HepG2 (cell line): ENCODE measurements at regions not wholly inside any gene's neighbourhood (a gene's known extent, or its start where the extent isn't known, plus 50 kb on each side); places are given as distances from the start of the nearest gene placed in this dataset.

Source experiments
- ATAC-seq: fragments of 200-7000 bp; cut with Tn5 transposase; 3 replicates; pipeline ENCODE4 v1.9.1; 2020; ENCODE audit warnings: mild to moderate bottlenecking, moderate library complexity
- BruUV-seq: library from RNA; stranded (reverse); fragments of 400-500 nt; replicated peaks from 2 replicates; lab custom pipeline; 2021; lab: Mats Ljungman, UMichigan
- CTCF ChIA-PET: fragments of 300-600 bp; formaldehyde crosslinking; extraction: SDS; loops from one replicate; lab custom pipeline; 2021; ENCODE audit warnings: low total read pairs, inconsistent platforms, low intra/inter-chr PET ratio; lab: Yijun Ruan, JAX
- POLR2A ChIA-PET: fragments of 350-600 bp; sonication (Branson Sonifier 250); formaldehyde crosslinking; loops from one replicate; lab custom pipeline; 2020; ENCODE audit warnings: antibody characterized with exemption, inconsistent platforms; lab: Yijun Ruan, JAX
- DNase-seq: peaks from one replicate; pipeline ENCODE4 v3.0.0-alpha.2; 2015; ENCODE audit warnings: low spot score
- FAIRE-seq: peaks from 3 replicates; lab custom pipeline; 2011; peaks lifted over from hg19 to GRCh38; lab: Jason Lieb, UNC
- H2AFZ ChIP-seq: one replicate; pipeline ENCODE4 v1.6.1; 2011; ENCODE audit warnings: low read length, inconsistent platforms
- H3K27ac ChIP-seq: fragments of 300-600 bp; 3 replicates; pipeline ENCODE4 v1.8.0; 2011; ENCODE audit warnings: mixed run types, mild to moderate bottlenecking, mixed read lengths, low read length, inconsistent platforms; ENCODE audit not compliant: insufficient read depth; ENCODE audit errors: extremely low read length
- H3K27me3 ChIP-seq, 2 experiments: fragments of 200-600 bp in 1 of 2; 2 replicates in 1 of 2; 3 replicates in 1 of 2; pipeline versions ENCODE4 v1.6.0 to v1.8.0; 2011; ENCODE audit warnings: low read length in 2 of 2, mild to moderate bottlenecking in 2 of 2, moderate library complexity in 2 of 2, inconsistent platforms in 1 of 2; ENCODE audit not compliant: insufficient read depth in 2 of 2, control insufficient read depth in 1 of 2
- H3K36me3 ChIP-seq, 2 experiments: fragments of 200-600 bp in 1 of 2; replicated peaks in 1 of 2; 2 replicates in 1 of 2; 3 replicates in 1 of 2; pipeline versions ENCODE4 v1.5.1 to v1.8.0; 2011; ENCODE audit warnings: low read length in 2 of 2, inconsistent platforms in 1 of 2; ENCODE audit not compliant: insufficient read depth in 2 of 2, control insufficient read depth in 1 of 2
- H3K4me1 ChIP-seq: 2 replicates; pipeline ENCODE4 v1.5.1; 2012; ENCODE audit warnings: low read length, inconsistent platforms; ENCODE audit not compliant: insufficient read depth
- H3K4me2 ChIP-seq: 2 replicates; pipeline ENCODE4 v1.6.0; 2011; ENCODE audit warnings: low read depth, low read length, inconsistent platforms
- H3K4me3 ChIP-seq, 3 experiments: fragments of 200-600 bp in 1 of 3; sonication (generic), shearing (Covaris generic) in 1 of 3; replicated peaks in 1 of 3; 2 replicates each; pipeline ENCODE4 v1.5.1; 2011 to 2016; ENCODE audit warnings: low read length in 3 of 3, inconsistent platforms in 2 of 3, low read depth in 2 of 3, mild to moderate bottlenecking in 2 of 3, control low read depth in 1 of 3, mixed read lengths in 1 of 3; ENCODE audit not compliant: insufficient read depth in 1 of 3
- H3K79me2 ChIP-seq: one replicate; pipeline ENCODE4 v1.6.1; 2011; ENCODE audit warnings: low read length, inconsistent platforms; ENCODE audit not compliant: insufficient read depth
- H3K9ac ChIP-seq: 2 replicates; pipeline ENCODE4 v1.6.0; 2011; ENCODE audit warnings: mild to moderate bottlenecking, low read depth, low read length, inconsistent platforms; ENCODE audit not compliant: insufficient read depth
- H3K9me3 ChIP-seq: 2 replicates; pipeline ENCODE4 v1.5.1; 2012; ENCODE audit warnings: mild to moderate bottlenecking, low read length
- H4K20me1 ChIP-seq: 2 replicates; pipeline ENCODE4 v1.6.0; 2011; ENCODE audit warnings: inconsistent platforms, mild to moderate bottlenecking, low read length, moderate library complexity; ENCODE audit not compliant: insufficient read depth
- ATF7-NPFF ChIP-seq: sonication (generic); formaldehyde crosslinking; IDR thresholded peaks from 2 replicates; pipeline ENCODE4 v1.8.1; 2023; ENCODE audit warnings: mild to moderate bottlenecking, low read depth, missing genetic modification reagents, moderate library complexity
- EHMT2 ChIP-seq: fragments of 200-600 bp; sonication (generic); IDR thresholded peaks from 2 replicates; pipeline ENCODE4 v1.7.0; 2017; ENCODE audit warnings: antibody characterized with exemption, low read depth, low read length, borderline replicate concordance
- HNRNPLL ChIP-seq: fragments of 200-400 bp; formaldehyde crosslinking; IDR thresholded peaks from 2 replicates; pipeline ENCODE4 v1.6.1; 2017; ENCODE audit warnings: mild to moderate bottlenecking, low read depth, low read length; ENCODE audit not compliant: poor library complexity, severe bottlenecking
- HOXA3 ChIP-seq: sonication (generic); formaldehyde crosslinking; IDR thresholded peaks from 2 replicates; pipeline ENCODE4 v1.5.0; 2020; ENCODE audit warnings: missing genetic modification reagents
- HOXA9 ChIP-seq: sonication (generic); formaldehyde crosslinking; IDR thresholded peaks from 2 replicates; pipeline ENCODE4 v1.8.1; 2022; ENCODE audit warnings: missing genetic modification reagents, mild to moderate bottlenecking, moderate library complexity, borderline replicate concordance
- ONECUT2 ChIP-seq: sonication (generic); formaldehyde crosslinking; IDR thresholded peaks from 2 replicates; pipeline ENCODE4 v1.4.0; 2020; ENCODE audit warnings: missing genetic modification reagents
- PRDM15 ChIP-seq: sonication (generic); formaldehyde crosslinking; IDR thresholded peaks from 2 replicates; pipeline ENCODE4 v1.4.0; 2020; ENCODE audit warnings: missing genetic modification reagents
- RBM22 ChIP-seq: fragments of 200-400 bp; formaldehyde crosslinking; optimal IDR thresholded peaks from 2 replicates; pipeline ENCODE3; 2017; ENCODE audit warnings: mild to moderate bottlenecking, low read length, moderate library complexity
- RFX5 ChIP-seq: IDR thresholded peaks from 2 replicates; pipeline ENCODE4 v1.6.1; 2011; ENCODE audit warnings: low read depth, low read length, improper control_type of control experiment
- ZNF383 ChIP-seq: sonication (generic); formaldehyde crosslinking; IDR thresholded peaks from 2 replicates; pipeline ENCODE4 v1.4.0; 2020; ENCODE audit warnings: missing genetic modification reagents, mild to moderate bottlenecking, borderline replicate concordance
- ZNF576 ChIP-seq: sonication (generic); formaldehyde crosslinking; IDR thresholded peaks from 2 replicates; pipeline ENCODE4 v1.4.0; 2020; ENCODE audit warnings: mild to moderate bottlenecking, missing genetic modification reagents
- ZNF839 ChIP-seq: sonication (generic); formaldehyde crosslinking; IDR thresholded peaks from 2 replicates; pipeline ENCODE4 v1.4.0; 2020; ENCODE audit warnings: missing genetic modification reagents, mild to moderate bottlenecking, borderline replicate concordance
- ZNF891 ChIP-seq: sonication (generic); formaldehyde crosslinking; IDR thresholded peaks from 2 replicates; pipeline ENCODE4 v1.5.0; 2020; ENCODE audit warnings: mild to moderate bottlenecking, missing genetic modification reagents
- in situ Hi-C: cut with HindIII; loops from 2 replicates; pipeline ENCODE4 v1.10.0; 2017; ENCODE audit warnings: low pct_unique_long_range_greater_than_20kb; ENCODE audit not compliant: extremely low pct_ligation_motif_present
- intact Hi-C: fragments of 100-400 bp; cut with micrococcal nuclease; formaldehyde crosslinking; loops from one replicate; pipeline ENCODE4 v1.10.0; 2022; ENCODE audit not compliant: unreplicated experiment
- TF ChIP-seq, protein P1 (sequence below): sonication (generic); formaldehyde crosslinking; IDR thresholded peaks from 2 replicates; pipeline ENCODE4 v1.5.0; 2020; ENCODE audit warnings: mild to moderate bottlenecking, missing genetic modification reagents
- TF ChIP-seq, protein P2 (sequence below): sonication (generic); formaldehyde crosslinking; IDR thresholded peaks from 2 replicates; pipeline ENCODE4 v1.4.0; 2020; ENCODE audit warnings: missing genetic modification reagents, borderline replicate concordance

DNA sequence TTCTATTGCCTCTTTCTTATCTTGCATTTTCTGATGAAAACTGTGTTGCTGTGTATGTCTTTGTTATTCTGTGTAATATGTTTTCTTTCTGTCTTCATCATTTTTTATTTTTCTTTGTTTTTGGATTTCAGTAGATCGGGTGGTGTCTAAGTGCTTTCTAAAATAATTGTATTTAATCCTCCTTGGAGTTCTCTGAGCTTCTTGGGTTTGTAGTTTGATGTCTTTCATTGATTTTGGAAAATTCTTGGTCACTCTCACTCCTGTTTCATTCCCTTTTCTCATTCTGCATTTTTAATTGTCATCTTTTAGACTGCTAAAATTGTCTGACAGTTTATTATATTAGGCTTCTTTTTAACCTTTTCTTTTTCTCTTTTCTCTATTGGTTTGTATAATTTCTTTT, 560.5 kb downstream of the IRX1 start (continued):
- TF ChIP-seq HOXA9 (CRISPR knock-in tag), result no peak
- TF ChIP-seq ZNF839 (CRISPR knock-in tag), result no peak
- TF ChIP-seq, all 625 proteins: peak for 0

DNA sequence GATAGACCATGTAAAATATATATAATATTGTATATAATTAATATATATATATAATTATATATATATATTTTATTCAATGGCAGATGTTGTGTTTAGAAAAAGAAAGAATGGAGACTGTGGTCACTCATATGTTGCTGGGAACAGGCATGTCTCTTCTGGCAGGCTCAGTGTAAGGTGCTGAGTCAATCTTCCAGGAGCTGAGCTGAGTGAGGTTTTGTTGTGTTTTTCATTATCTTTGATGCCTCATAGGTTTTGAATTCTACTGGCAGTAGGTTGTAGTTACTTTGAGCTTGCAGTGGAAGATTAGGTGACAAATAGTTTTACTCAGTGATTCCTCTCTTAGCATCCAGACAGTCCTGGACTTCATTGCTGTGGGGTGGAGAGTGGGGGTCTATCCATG, 561.3 kb downstream of the IRX1 start:
- no peak overlapping the region for H3K9ac ChIP-seq
- ATAC-seq, result no peak
- no peaks in the 10 kb centered on the region for H3K79me2 ChIP-seq
- no peaks in the 10 kb centered on the region for H3K27me3 ChIP-seq
- no peak for DNase-seq
- no peak for FAIRE-seq
- ChIA-PET CTCF (no interaction called here), POLR2A (no interaction called here)
- H3K36me3 ChIP-seq, result no peaks in the 10 kb centered on the region
- no peaks in the 10 kb centered on the region for H4K20me1 ChIP-seq
- H3K9me3 ChIP-seq, result peaks cover 72% of the 10 kb centered on the region
- no TSS peak for BruUV-seq
- H3K4me1 ChIP-seq, result no peaks in the 10 kb centered on the region
- H3K4me3 ChIP-seq, result no peak overlapping the region
- in situ Hi-C loops, result no loop called here
- no peak overlapping the region for H2AFZ ChIP-seq
- intact Hi-C loops, result no loop called here
- H3K27ac ChIP-seq, result no peak overlapping the region
- no peak overlapping the region for H3K4me2 ChIP-seq
- no peak for TF ChIP-seq RBM22
- TF ChIP-seq, protein P1, sequence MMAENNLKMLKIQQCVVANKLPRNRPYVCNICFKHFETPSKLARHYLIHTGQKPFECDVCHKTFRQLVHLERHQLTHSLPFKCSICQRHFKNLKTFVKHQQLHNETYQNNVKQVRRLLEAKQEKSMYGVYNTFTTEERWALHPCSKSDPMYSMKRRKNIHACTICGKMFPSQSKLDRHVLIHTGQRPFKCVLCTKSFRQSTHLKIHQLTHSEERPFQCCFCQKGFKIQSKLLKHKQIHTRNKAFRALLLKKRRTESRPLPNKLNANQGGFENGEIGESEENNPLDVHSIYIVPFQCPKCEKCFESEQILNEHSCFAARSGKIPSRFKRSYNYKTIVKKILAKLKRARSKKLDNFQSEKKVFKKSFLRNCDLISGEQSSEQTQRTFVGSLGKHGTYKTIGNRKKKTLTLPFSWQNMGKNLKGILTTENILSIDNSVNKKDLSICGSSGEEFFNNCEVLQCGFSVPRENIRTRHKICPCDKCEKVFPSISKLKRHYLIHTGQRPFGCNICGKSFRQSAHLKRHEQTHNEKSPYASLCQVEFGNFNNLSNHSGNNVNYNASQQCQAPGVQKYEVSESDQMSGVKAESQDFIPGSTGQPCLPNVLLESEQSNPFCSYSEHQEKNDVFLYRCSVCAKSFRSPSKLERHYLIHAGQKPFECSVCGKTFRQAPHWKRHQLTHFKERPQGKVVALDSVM (CRISPR knock-in tag), result no peak
- TF ChIP-seq PRDM15 (CRISPR knock-in tag), result no peak
- no peak for TF ChIP-seq ZNF891 (CRISPR knock-in tag)
- no peak for TF ChIP-seq ZNF383 (CRISPR knock-in tag)
- TF ChIP-seq ZNF576 (CRISPR knock-in tag), result no peak
- no peak for TF ChIP-seq EHMT2
- TF ChIP-seq HOXA3 (CRISPR knock-in tag), result no peak
- TF ChIP-seq ONECUT2, result no peak
- no peak for TF ChIP-seq RFX5
- no peak for TF ChIP-seq ATF7-NPFF
- TF ChIP-seq, protein P2, sequence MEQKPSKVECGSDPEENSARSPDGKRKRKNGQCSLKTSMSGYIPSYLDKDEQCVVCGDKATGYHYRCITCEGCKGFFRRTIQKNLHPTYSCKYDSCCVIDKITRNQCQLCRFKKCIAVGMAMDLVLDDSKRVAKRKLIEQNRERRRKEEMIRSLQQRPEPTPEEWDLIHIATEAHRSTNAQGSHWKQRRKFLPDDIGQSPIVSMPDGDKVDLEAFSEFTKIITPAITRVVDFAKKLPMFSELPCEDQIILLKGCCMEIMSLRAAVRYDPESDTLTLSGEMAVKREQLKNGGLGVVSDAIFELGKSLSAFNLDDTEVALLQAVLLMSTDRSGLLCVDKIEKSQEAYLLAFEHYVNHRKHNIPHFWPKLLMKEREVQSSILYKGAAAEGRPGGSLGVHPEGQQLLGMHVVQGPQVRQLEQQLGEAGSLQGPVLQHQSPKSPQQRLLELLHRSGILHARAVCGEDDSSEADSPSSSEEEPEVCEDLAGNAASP (CRISPR knock-in tag), result no peak
- TF ChIP-seq HNRNPLL, result no peak
